Caco-2 (cell line): ENCODE measurements at regions not wholly inside any gene's neighbourhood (a gene's known extent, or its start where the extent isn't known, plus 50 kb on each side); places are given as distances from the start of the nearest gene placed in this dataset.
"Not testable (repeated sequence)": the region's sequence is repeated elsewhere in the genome, so short reads cannot be mapped to it uniquely, and the experiment has no call there.

Source experiments
- BruUV-seq: library from RNA; stranded (reverse); fragments of 400-500 nt; replicated peaks from 2 replicates; lab custom pipeline; 2021; lab: Mats Ljungman, UMichigan
- CTCF ChIA-PET: fragments of 300-600 bp; sonication (Branson Sonifier 250); formaldehyde crosslinking; loops from one replicate; lab custom pipeline; 2022; ENCODE audit warnings: antibody characterized with exemption; lab: Charles Lee
- POLR2A ChIA-PET: fragments of 300-600 bp; sonication (Branson Sonifier 250); formaldehyde crosslinking; loops from one replicate; lab custom pipeline; 2022; ENCODE audit warnings: antibody characterized with exemption; lab: Charles Lee
- DNase-seq, 2 experiments: peaks; one replicate each; pipeline versions ENCODE4 v3.0.0 to v3.0.0-alpha.2; 2020 to 2022
- H3K27me3 ChIP-seq: replicated peaks from 2 replicates; pipeline ENCODE4 v1.6.0; 2011; ENCODE audit warnings: low read length; ENCODE audit not compliant: control insufficient read depth, insufficient read depth
- H3K36me3 ChIP-seq: 2 replicates; pipeline ENCODE4 v1.5.1; 2011; ENCODE audit warnings: low read length; ENCODE audit not compliant: control insufficient read depth, insufficient read depth
- H3K4me1 ChIP-seq: fragments of 250-450 bp; sonication (Bioruptor Pico); 2 replicates; pipeline ENCODE4 v1.5.1; 2020; ENCODE audit warnings: mild to moderate bottlenecking
- H3K4me3 ChIP-seq: 2 replicates; pipeline ENCODE4 v1.5.1; 2011; ENCODE audit warnings: low read depth, mild to moderate bottlenecking, control low read depth, low read length
- H3K9me3 ChIP-seq: fragments of 250-450 bp; sonication (Bioruptor Pico); 2 replicates; pipeline ENCODE4 v1.5.1; 2020; ENCODE audit warnings: mild to moderate bottlenecking, moderate library complexity
- H3K27ac Mint-ChIP-seq: one replicate; pipeline ENCODE4 v1.8.0; 2022; ENCODE audit warnings: mixed read lengths; ENCODE audit not compliant: unreplicated experiment
- H3K27me3 Mint-ChIP-seq: one replicate; pipeline ENCODE4 v1.8.0; 2022; ENCODE audit warnings: mixed read lengths; ENCODE audit not compliant: insufficient read depth, unreplicated experiment
- H3K36me3 Mint-ChIP-seq: one replicate; pipeline ENCODE4 v1.8.0; 2022; ENCODE audit warnings: mild to moderate bottlenecking, mixed read lengths; ENCODE audit not compliant: insufficient read depth, unreplicated experiment
- H3K4me1 Mint-ChIP-seq: one replicate; pipeline ENCODE4 v1.8.0; 2022; ENCODE audit warnings: low read depth, mixed read lengths; ENCODE audit not compliant: unreplicated experiment
- H3K4me3 Mint-ChIP-seq: one replicate; pipeline ENCODE4 v1.8.0; 2022; ENCODE audit warnings: mild to moderate bottlenecking, moderate library complexity, mixed read lengths; ENCODE audit not compliant: unreplicated experiment
- H3K9me3 Mint-ChIP-seq: one replicate; pipeline ENCODE4 v1.8.0; 2022; ENCODE audit warnings: mixed read lengths; ENCODE audit not compliant: unreplicated experiment
- intact Hi-C: fragments of 100-400 bp; cut with micrococcal nuclease; formaldehyde crosslinking; loops from one replicate; pipeline ENCODE4 v1.10.0; 2022; ENCODE audit not compliant: unreplicated experiment
- TF ChIP-seq, protein P1 (sequence below), 2 experiments: fragments of 200-600 bp in 1 of 2; IDR thresholded peaks; 1 replicate in 1 of 2; 2 replicates in 1 of 2; pipeline versions ENCODE4 v1.5.1 to v1.8.0; 2011 to 2022; ENCODE audit warnings: antibody characterized with exemption in 1 of 2, control low read depth in 1 of 2, inconsistent platforms in 1 of 2, low read depth in 1 of 2, low read length in 1 of 2, mild to moderate bottlenecking in 1 of 2, moderate library complexity in 1 of 2; ENCODE audit not compliant: insufficient read depth in 1 of 2, severe bottlenecking in 1 of 2, unreplicated experiment in 1 of 2

DNA sequence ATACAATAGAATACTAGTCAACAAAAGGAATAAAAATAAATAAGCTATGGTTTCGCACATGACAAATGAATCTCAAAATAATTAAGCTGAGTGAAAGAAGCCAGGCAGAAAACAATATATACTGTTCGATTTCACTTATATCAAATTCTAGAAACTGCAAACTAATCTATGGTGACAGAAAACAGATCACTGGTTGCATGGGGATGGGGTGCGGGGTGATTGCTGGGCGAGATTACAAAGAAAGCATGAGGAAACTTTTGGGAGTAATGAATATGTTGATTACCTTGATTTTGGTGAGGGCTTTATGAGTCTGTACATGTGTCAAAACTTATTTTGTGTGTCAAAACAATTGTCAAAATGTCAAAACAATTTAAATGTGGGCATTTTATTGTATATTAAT lies 135.6 kb downstream of the GPR85 start:
- ChIA-PET POLR2A (no interaction called here), CTCF (no interaction called here)
- no peak overlapping the region for H3K4me3 ChIP-seq
- no peaks in the 10 kb centered on the region for H3K36me3 ChIP-seq
- H3K4me3 Mint-ChIP-seq: no peak overlapping the region
- no peaks in the 10 kb centered on the region for H3K27me3 ChIP-seq
- no TSS peak for BruUV-seq
- no peaks in the 10 kb centered on the region for H3K4me1 Mint-ChIP-seq
- peaks cover 10% of the 10 kb centered on the region for H3K27me3 Mint-ChIP-seq
- TF ChIP-seq, protein P1, sequence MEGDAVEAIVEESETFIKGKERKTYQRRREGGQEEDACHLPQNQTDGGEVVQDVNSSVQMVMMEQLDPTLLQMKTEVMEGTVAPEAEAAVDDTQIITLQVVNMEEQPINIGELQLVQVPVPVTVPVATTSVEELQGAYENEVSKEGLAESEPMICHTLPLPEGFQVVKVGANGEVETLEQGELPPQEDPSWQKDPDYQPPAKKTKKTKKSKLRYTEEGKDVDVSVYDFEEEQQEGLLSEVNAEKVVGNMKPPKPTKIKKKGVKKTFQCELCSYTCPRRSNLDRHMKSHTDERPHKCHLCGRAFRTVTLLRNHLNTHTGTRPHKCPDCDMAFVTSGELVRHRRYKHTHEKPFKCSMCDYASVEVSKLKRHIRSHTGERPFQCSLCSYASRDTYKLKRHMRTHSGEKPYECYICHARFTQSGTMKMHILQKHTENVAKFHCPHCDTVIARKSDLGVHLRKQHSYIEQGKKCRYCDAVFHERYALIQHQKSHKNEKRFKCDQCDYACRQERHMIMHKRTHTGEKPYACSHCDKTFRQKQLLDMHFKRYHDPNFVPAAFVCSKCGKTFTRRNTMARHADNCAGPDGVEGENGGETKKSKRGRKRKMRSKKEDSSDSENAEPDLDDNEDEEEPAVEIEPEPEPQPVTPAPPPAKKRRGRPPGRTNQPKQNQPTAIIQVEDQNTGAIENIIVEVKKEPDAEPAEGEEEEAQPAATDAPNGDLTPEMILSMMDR (IDR thresholded peaks at IDR 0.05; ENCODE audit: insufficient read depth in 1 of 2, low read depth in 1 of 2, low read length in 1 of 2, severe bottlenecking in 1 of 2, unreplicated experiment in 1 of 2): no peak
- no peaks in the 10 kb centered on the region for H3K9me3 ChIP-seq
- no peaks in the 10 kb centered on the region for H3K9me3 Mint-ChIP-seq
- no peaks in the 10 kb centered on the region for H3K36me3 Mint-ChIP-seq
- H3K4me1 ChIP-seq: no peaks in the 10 kb centered on the region
- no peak for DNase-seq
- H3K27ac Mint-ChIP-seq: no peak overlapping the region
- intact Hi-C loops: no loop called here

- H3K27ac Mint-ChIP-seq, H3K9me3 Mint-ChIP-seq, H3K4me3 Mint-ChIP-seq, DNase-seq, H3K4me1 Mint-ChIP-seq, H3K4me3 ChIP-seq, H3K36me3 Mint-ChIP-seq, H3K4me1 ChIP-seq, H3K36me3 ChIP-seq, intact Hi-C loops, POLR2A ChIA-PET, CTCF ChIA-PET, H3K27me3 ChIP-seq, H3K9me3 ChIP-seq, BruUV-seq: not testable (repeated sequence)
- H3K27me3 Mint-ChIP-seq: peaks cover 14% of the 10 kb centered on the region
Measured at GRCh38 chr7:112949682-112950081, 136.9 kb downstream of the GPR85 start.

DNA sequence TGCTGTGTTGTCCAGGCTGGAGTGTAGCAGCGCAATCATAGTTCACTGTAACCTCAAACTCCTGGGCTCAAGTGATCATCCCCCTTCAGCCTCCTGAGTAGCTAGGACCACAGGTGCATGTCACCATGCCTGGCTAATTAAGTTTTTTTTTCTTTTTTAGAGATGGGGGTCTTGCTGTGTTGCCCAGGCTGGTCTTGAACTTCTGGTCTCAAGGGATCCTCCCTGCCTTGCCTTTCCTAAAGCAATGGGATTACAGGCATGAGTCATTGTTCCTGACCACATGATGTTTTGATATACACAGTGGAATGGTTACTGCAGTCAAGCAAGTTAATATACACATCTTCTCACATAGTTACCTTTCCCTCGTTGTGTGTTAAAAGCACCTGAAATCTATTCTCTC lies 140.3 kb downstream of the GPR85 start:
- intact Hi-C loops: no loop called here
- Mint-ChIP-seq H3K9me3 (no peaks in the 10 kb centered on the region), H3K4me3 (no peak overlapping the region), H3K4me1 (no peaks in the 10 kb centered on the region), H3K27ac (no peak overlapping the region), H3K27me3 (peaks cover 14% of the 10 kb centered on the region), H3K36me3 (no peaks in the 10 kb centered on the region)
- no peak for DNase-seq
- H3K4me1 ChIP-seq: no peaks in the 10 kb centered on the region
- TF ChIP-seq, protein P1 (IDR thresholded peaks at IDR 0.05; ENCODE audit: insufficient read depth in 1 of 2, low read depth in 1 of 2, low read length in 1 of 2, severe bottlenecking in 1 of 2, unreplicated experiment in 1 of 2): no peak
- ChIA-PET CTCF (no interaction called here), POLR2A (no interaction called here)
- no peaks in the 10 kb centered on the region for H3K9me3 ChIP-seq
- H3K4me3 ChIP-seq: no peak overlapping the region
- H3K27me3 ChIP-seq: no peaks in the 10 kb centered on the region
- no TSS peak for BruUV-seq
- no peaks in the 10 kb centered on the region for H3K36me3 ChIP-seq

DNA sequence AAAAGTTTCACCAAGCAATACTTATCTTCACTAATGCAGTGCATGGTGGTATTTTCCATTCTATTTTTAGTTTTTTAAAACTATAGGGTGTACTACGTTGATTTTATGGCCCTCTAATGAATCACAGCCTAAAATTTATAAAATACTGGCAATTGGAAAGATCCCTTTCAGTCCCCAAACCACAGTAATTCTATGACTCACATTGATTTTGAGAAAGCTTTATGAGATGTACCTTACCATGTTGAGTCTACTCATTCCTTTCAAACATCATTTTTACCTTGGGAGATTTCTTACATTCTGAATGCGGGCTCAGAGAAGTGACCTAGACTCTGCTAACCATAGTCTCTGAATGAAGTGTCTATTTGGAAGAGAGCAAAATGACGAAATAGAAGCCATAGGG lies 141.6 kb downstream of the GPR85 start:
- no TSS peak for BruUV-seq
- Histone ChIP-seq H3K9me3 (no peaks in the 10 kb centered on the region), H3K4me1 (no peaks in the 10 kb centered on the region; the same call in 1 of the 2 replicates), H3K36me3 (no peaks in the 10 kb centered on the region), H3K4me3 (no peak overlapping the region), H3K27me3 (no peaks in the 10 kb centered on the region)
- DNase-seq: no peak
- Mint-ChIP-seq H3K9me3 (no peaks in the 10 kb centered on the region), H3K4me3 (no peak overlapping the region), H3K27ac (no peak overlapping the region), H3K27me3 (peaks cover 14% of the 10 kb centered on the region), H3K36me3 (peaks cover 3% of the 10 kb centered on the region), H3K4me1 (no peaks in the 10 kb centered on the region)
- ChIA-PET POLR2A (no interaction called here), CTCF (no interaction called here)
- intact Hi-C loops: no loop called here
- TF ChIP-seq, protein P1 (IDR thresholded peaks at IDR 0.05; ENCODE audit: insufficient read depth in 1 of 2, low read depth in 1 of 2, low read length in 1 of 2, severe bottlenecking in 1 of 2, unreplicated experiment in 1 of 2): no peak
